Breast epithelium (tissue), 3 donors: ENCODE measurements at regions not wholly inside any gene's neighbourhood (a gene's known extent, or its start where the extent isn't known, plus 50 kb on each side); places are given as distances from the start of the nearest gene placed in this dataset.

Experiments used
- CTCF ChIP-seq, 3 donors: fragments of 450-650 bp; IDR thresholded peaks; one replicate each; pipeline ENCODE4 v1.5.1; 2016 to 2017; ENCODE audit warnings: antibody characterized with exemption in 3 of 3, mild to moderate bottlenecking in 3 of 3, moderate library complexity in 3 of 3
- POLR2A ChIP-seq: fragments of 450-650 bp; IDR thresholded peaks from one replicate; pipeline ENCODE4 v1.6.1; 2016; ENCODE audit warnings: antibody characterized with exemption, mild to moderate bottlenecking, moderate library complexity
- POLR2AphosphoS5 ChIP-seq, 3 donors: sonication (generic); formaldehyde crosslinking; IDR thresholded peaks; one replicate each; pipeline ENCODE4 v1.6.1; 2017; ENCODE audit warnings: antibody characterized with exemption in 3 of 3

GRCh38 chr10:104563051-104563450, 78.0 kb upstream of the SORCS3 start:
- no peak for TF ChIP-seq CTCF (IDR thresholded peaks at IDR 0.05)
- no peak for TF ChIP-seq POLR2A
- TF ChIP-seq POLR2AphosphoS5 (IDR thresholded peaks at IDR 0.05), result no peak
